MG63 (cell line): ENCODE measurements at regions not wholly inside any gene's neighbourhood (a gene's known extent, or its start where the extent isn't known, plus 50 kb on each side); places are given as distances from the start of the nearest gene placed in this dataset.
A peak's percentile ranks its signal among the peaks of the same experiment; 100 is the strongest.
"Not testable (repeated sequence)": the region's sequence is repeated elsewhere in the genome, so short reads cannot be mapped to it uniquely, and the experiment has no call there.

Source experiments
- DNase-seq: peaks from one replicate; pipeline ENCODE4 v3.0.0-alpha.2; 2020
- H3K27me3 ChIP-seq: fragments of 250-450 bp; sonication (Bioruptor Pico); 2 replicates; pipeline ENCODE4 v1.5.1; 2020; ENCODE audit warnings: mild to moderate bottlenecking, moderate library complexity
- H3K36me3 ChIP-seq: fragments of 250-450 bp; sonication (Bioruptor Pico); 2 replicates; pipeline ENCODE4 v1.5.1; 2020; ENCODE audit warnings: mild to moderate bottlenecking, moderate library complexity
- H3K4me3 ChIP-seq: fragments of 250-450 bp; sonication (Bioruptor Pico); 2 replicates; pipeline ENCODE4 v1.5.1; 2020; ENCODE audit warnings: mild to moderate bottlenecking, moderate library complexity
- H3K9me3 ChIP-seq: fragments of 250-450 bp; sonication (Bioruptor Pico); 2 replicates; pipeline ENCODE4 v1.5.1; 2020; ENCODE audit warnings: mild to moderate bottlenecking, moderate library complexity

GRCh38 chr15:26020871-26021270 lies 157.7 kb upstream of the ATP10A start:
- no peak for DNase-seq
- Histone ChIP-seq H3K27me3 (no peaks in the 10 kb centered on the region), H3K9me3 (no peaks in the 10 kb centered on the region), H3K4me3 (no peak overlapping the region), H3K36me3 (no peaks in the 10 kb centered on the region)

- Histone ChIP-seq H3K9me3 (no peaks in the 10 kb centered on the region), H3K4me3 (no peak overlapping the region), H3K27me3 (no peaks in the 10 kb centered on the region), H3K36me3 (no peaks in the 10 kb centered on the region)
- DNase-seq: no peak
Measured at GRCh38 chr15:26017665-26018064, 154.5 kb upstream of the ATP10A start.

GRCh38 chr15:26015516-26016075 lies 152.5 kb upstream of the ATP10A start:
- H3K27me3 ChIP-seq: no peaks in the 10 kb centered on the region
- DNase-seq: no peak
- H3K9me3 ChIP-seq: no peaks in the 10 kb centered on the region
- no peaks in the 10 kb centered on the region for H3K36me3 ChIP-seq
- H3K4me3 ChIP-seq: no peak overlapping the region

- no peak overlapping the region for H3K4me3 ChIP-seq
- H3K36me3 ChIP-seq: no peaks in the 10 kb centered on the region
- peak; percentile 56 for DNase-seq
- H3K27me3 ChIP-seq: no peaks in the 10 kb centered on the region
- H3K9me3 ChIP-seq: no peaks in the 10 kb centered on the region
Measured at GRCh38 chr15:26013981-26014380, 150.9 kb upstream of the ATP10A start.

- no peak overlapping the region for H3K4me3 ChIP-seq
- no peaks in the 10 kb centered on the region for H3K9me3 ChIP-seq
- H3K27me3 ChIP-seq: no peaks in the 10 kb centered on the region
- DNase-seq: no peak
- no peaks in the 10 kb centered on the region for H3K36me3 ChIP-seq
Measured at GRCh38 chr15:26011916-26012315, 148.8 kb upstream of the ATP10A start.

GRCh38 chr15:26007151-26007550 lies 144.0 kb upstream of the ATP10A start:
- no peak for DNase-seq
- Histone ChIP-seq H3K27me3 (no peaks in the 10 kb centered on the region), H3K4me3 (no peak overlapping the region)

GRCh38 chr15:26001201-26001600 lies 138.1 kb upstream of the ATP10A start:
- no peaks in the 10 kb centered on the region for H3K36me3 ChIP-seq
- no peaks in the 10 kb centered on the region for H3K27me3 ChIP-seq
- no peak for DNase-seq
- H3K4me3 ChIP-seq: no peak overlapping the region
- H3K9me3 ChIP-seq: no peaks in the 10 kb centered on the region

More at GRCh38 chr15:26007151-26007550, 144.0 kb upstream of the ATP10A start:
- H3K9me3 ChIP-seq: no peaks in the 10 kb centered on the region
- H3K36me3 ChIP-seq: no peaks in the 10 kb centered on the region

- H3K27me3 ChIP-seq: no peaks in the 10 kb centered on the region
- H3K4me3 ChIP-seq: no peak overlapping the region
- H3K36me3 ChIP-seq: no peaks in the 10 kb centered on the region
- H3K9me3 ChIP-seq: no peaks in the 10 kb centered on the region
- DNase-seq: no peak
Measured at GRCh38 chr15:25993506-25993905, 130.4 kb upstream of the ATP10A start.

- no peaks in the 10 kb centered on the region for H3K27me3 ChIP-seq
- H3K4me3 ChIP-seq: no peak overlapping the region
- no peaks in the 10 kb centered on the region for H3K9me3 ChIP-seq
- no peak for DNase-seq
- H3K36me3 ChIP-seq: no peaks in the 10 kb centered on the region
Measured at GRCh38 chr15:25990220-25990619, 127.1 kb upstream of the ATP10A start.

GRCh38 chr15:25989327-25989726 lies 126.2 kb upstream of the ATP10A start:
- no peaks in the 10 kb centered on the region for H3K27me3 ChIP-seq
- H3K36me3 ChIP-seq: no peaks in the 10 kb centered on the region
- DNase-seq: no peak
- no peaks in the 10 kb centered on the region for H3K9me3 ChIP-seq
- no peak overlapping the region for H3K4me3 ChIP-seq

- H3K4me3 ChIP-seq, H3K9me3 ChIP-seq, H3K36me3 ChIP-seq, H3K27me3 ChIP-seq, DNase-seq: not testable (repeated sequence)
Measured at GRCh38 chr15:25988716-25989115, 125.6 kb upstream of the ATP10A start.

- no peaks in the 10 kb centered on the region for H3K27me3 ChIP-seq
- no peaks in the 10 kb centered on the region for H3K9me3 ChIP-seq
- no peaks in the 10 kb centered on the region for H3K36me3 ChIP-seq
- H3K4me3 ChIP-seq: no peak overlapping the region
- DNase-seq: no peak
Measured at GRCh38 chr15:25987638-25988037, 124.5 kb upstream of the ATP10A start.

- H3K4me3 ChIP-seq: no peak overlapping the region
- no peaks in the 10 kb centered on the region for H3K27me3 ChIP-seq
- no peaks in the 10 kb centered on the region for H3K9me3 ChIP-seq
- H3K36me3 ChIP-seq: no peaks in the 10 kb centered on the region
- DNase-seq: no peak
Measured at GRCh38 chr15:25985165-25985564, 122.0 kb upstream of the ATP10A start.

- Histone ChIP-seq H3K4me3 (no peak overlapping the region), H3K36me3 (no peaks in the 10 kb centered on the region), H3K9me3 (no peaks in the 10 kb centered on the region), H3K27me3 (no peaks in the 10 kb centered on the region)
- no peak for DNase-seq
Measured at GRCh38 chr15:25982736-25983135, 119.6 kb upstream of the ATP10A start.

GRCh38 chr15:25981114-25981513 lies 118.0 kb upstream of the ATP10A start:
- no peak overlapping the region for H3K4me3 ChIP-seq
- H3K36me3 ChIP-seq: no peaks in the 10 kb centered on the region
- no peak for DNase-seq
- H3K9me3 ChIP-seq: no peaks in the 10 kb centered on the region
- H3K27me3 ChIP-seq: no peaks in the 10 kb centered on the region

- H3K36me3 ChIP-seq: no peaks in the 10 kb centered on the region
- H3K4me3 ChIP-seq: no peak overlapping the region
- no peaks in the 10 kb centered on the region for H3K27me3 ChIP-seq
- DNase-seq: no peak
- H3K9me3 ChIP-seq: no peaks in the 10 kb centered on the region
Measured at GRCh38 chr15:25972141-25972675, 109.1 kb upstream of the ATP10A start.

GRCh38 chr15:25971053-25971452 lies 107.9 kb upstream of the ATP10A start:
- no peaks in the 10 kb centered on the region for H3K27me3 ChIP-seq
- H3K9me3 ChIP-seq: no peaks in the 10 kb centered on the region
- H3K36me3 ChIP-seq: no peaks in the 10 kb centered on the region
- H3K4me3 ChIP-seq: no peak overlapping the region
- no peak for DNase-seq

- Histone ChIP-seq H3K36me3 (no peaks in the 10 kb centered on the region), H3K4me3 (no peak overlapping the region), H3K9me3 (no peaks in the 10 kb centered on the region), H3K27me3 (no peaks in the 10 kb centered on the region)
- DNase-seq: no peak
Measured at GRCh38 chr15:25969886-25970285, 106.8 kb upstream of the ATP10A start.

- Histone ChIP-seq H3K4me3 (no peak overlapping the region), H3K9me3 (no peaks in the 10 kb centered on the region), H3K36me3 (no peaks in the 10 kb centered on the region), H3K27me3 (no peaks in the 10 kb centered on the region)
- no peak for DNase-seq
Measured at GRCh38 chr15:25967116-25967515, 104.0 kb upstream of the ATP10A start.
